ENCODE measurements at regions not wholly inside any gene's neighbourhood (a gene's known extent, or its start where the extent isn't known, plus 50 kb on each side); places are given as distances from the start of the nearest gene placed in this dataset.

- TF ChIP-seq ZNF532 (CRISPR knock-in tag; IDR thresholded peaks at IDR 0.05; ENCODE audit: borderline replicate concordance) (no peak), RORB (CRISPR knock-in tag; IDR thresholded peaks at IDR 0.05) (no peak), NFYB (CRISPR knock-in tag; conservative IDR thresholded peaks at IDR 0.05; ENCODE audit: low read depth) (no peak), IRF2 (CRISPR knock-in tag; IDR thresholded peaks at IDR 0.05; ENCODE audit: borderline replicate concordance, low read depth) (no peak), SMAD4 (CRISPR knock-in tag; IDR thresholded peaks at IDR 0.05) (no peak), NR2C2 (CRISPR knock-in tag; IDR thresholded peaks at IDR 0.05) (no peak), MYBL2 (CRISPR knock-in tag; IDR thresholded peaks at IDR 0.05) (no peak), ERG (CRISPR knock-in tag; IDR thresholded peaks at IDR 0.05) (no peak), TCF7 (CRISPR knock-in tag; IDR thresholded peaks at IDR 0.05; ENCODE audit: low read depth) (no peak), OVOL2 (CRISPR knock-in tag; IDR thresholded peaks at IDR 0.05; ENCODE audit: borderline replicate concordance) (no peak), ZNF317 (CRISPR knock-in tag; IDR thresholded peaks at IDR 0.05; ENCODE audit: borderline replicate concordance, low read depth) (no peak)
Observed at GRCh38 chr5:157993201-157993600, 134.3 kb upstream of the CLINT1 start (continued).

GRCh38 chr5:157990583-157991181, 131.7 kb upstream of the CLINT1 start:
- DNase-seq (ENCODE audit: low spot score) (no peak), ATAC-seq (no peak)
- Mint-ChIP-seq H3K9me3 (peaks cover 16% of the 10 kb centered on the region), H3K27me3 (ENCODE audit: low read depth) (no peaks in the 10 kb centered on the region; the same call in 1 of the 2 replicates), H3K36me3 (no peaks in the 10 kb centered on the region), H3K4me1 (peaks cover 8% of the 10 kb centered on the region), H3K4me3 (no peak overlapping the region), H3K27ac (no peak overlapping the region)
- ChIA-PET CTCF (no interaction called here), POLR2A (no interaction called here)
- TF ChIP-seq MLX (CRISPR knock-in tag; IDR thresholded peaks at IDR 0.05), result no peak
- TF ChIP-seq NFATC4 (CRISPR knock-in tag; IDR thresholded peaks at IDR 0.05), result no peak
- TF ChIP-seq ATF3 (CRISPR knock-in tag; conservative IDR thresholded peaks at IDR 0.05), result no peak
- TF ChIP-seq ZNF671 (CRISPR knock-in tag; IDR thresholded peaks at IDR 0.05), result no peak
- no peak for TF ChIP-seq E2F4 (CRISPR knock-in tag; IDR thresholded peaks at IDR 0.05; ENCODE audit: borderline replicate concordance, low read depth)
- TF ChIP-seq TP53 (CRISPR knock-in tag; IDR thresholded peaks at IDR 0.05), result no peak
- TF ChIP-seq TCF7 (CRISPR knock-in tag; IDR thresholded peaks at IDR 0.05; ENCODE audit: low read depth), result no peak
- TF ChIP-seq TEAD4 (CRISPR knock-in tag; IDR thresholded peaks at IDR 0.05), result no peak
- TF ChIP-seq OVOL2 (CRISPR knock-in tag; IDR thresholded peaks at IDR 0.05; ENCODE audit: borderline replicate concordance), result no peak
- TF ChIP-seq EMX1 (CRISPR knock-in tag; IDR thresholded peaks at IDR 0.05), result no peak
- no peak for TF ChIP-seq PREB (CRISPR knock-in tag; IDR thresholded peaks at IDR 0.05; ENCODE audit: borderline replicate concordance)
- TF ChIP-seq ETV6 (CRISPR knock-in tag; IDR thresholded peaks at IDR 0.05), result no peak
- TF ChIP-seq ERG (CRISPR knock-in tag; IDR thresholded peaks at IDR 0.05), result no peak
- TF ChIP-seq PRRX2 (CRISPR knock-in tag; IDR thresholded peaks at IDR 0.05), result no peak
- no peak for TF ChIP-seq USF1 (CRISPR knock-in tag; IDR thresholded peaks at IDR 0.05)
- TF ChIP-seq MAX (CRISPR knock-in tag; IDR thresholded peaks at IDR 0.05), result no peak
- no peak for TF ChIP-seq RORB (CRISPR knock-in tag; IDR thresholded peaks at IDR 0.05)
- TF ChIP-seq HMGA2 (CRISPR knock-in tag; IDR thresholded peaks at IDR 0.05), result no peak

All from WTC11 (cell line).